IMR-90 (cell line): ENCODE measurements at regions not wholly inside any gene's neighbourhood (a gene's known extent, or its start where the extent isn't known, plus 50 kb on each side); places are given as distances from the start of the nearest gene placed in this dataset.

Source experiments
- ATAC-seq: fragments of 200-7000 bp; cut with Tn5 transposase; 2 replicates; pipeline ENCODE4 v1.9.1; 2020; ENCODE audit warnings: low read depth, mild to moderate bottlenecking, moderate library complexity
- BruUV-seq: library from RNA; stranded (reverse); fragments of 400-500 nt; replicated peaks from 2 replicates; lab custom pipeline; 2021; lab: Mats Ljungman, UMichigan
- CTCF ChIA-PET: fragments of 300-600 bp; formaldehyde crosslinking; extraction: SDS; loops from one replicate; lab custom pipeline; 2021; ENCODE audit warnings: antibody characterized with exemption; lab: Yijun Ruan, JAX
- POLR2A ChIA-PET: fragments of 300-600 bp; sonication (Branson Sonifier 250); formaldehyde crosslinking; loops from one replicate; lab custom pipeline; 2022; ENCODE audit warnings: antibody characterized with exemption; ENCODE audit not compliant: unreplicated experiment; lab: Charles Lee
- DNase-seq: peaks from one replicate; pipeline ENCODE4 v3.0.0; 2013
- H2AFZ ChIP-seq: replicated peaks from 2 replicates; pipeline ENCODE3; 2013; ENCODE audit warnings: low read length, mild to moderate bottlenecking; ENCODE audit not compliant: poor library complexity
- H2AK5ac ChIP-seq: 2 replicates; pipeline ENCODE4 v1.6.1; 2013; ENCODE audit warnings: low read depth, low read length, inconsistent platforms
- H2AK9ac ChIP-seq: replicated peaks from 2 replicates; pipeline ENCODE3; 2013; ENCODE audit warnings: mild to moderate bottlenecking, low read depth, low read length, moderate library complexity; ENCODE audit not compliant: poor library complexity
- H2BK120ac ChIP-seq: 2 replicates; pipeline ENCODE4 v1.6.1; 2013; ENCODE audit warnings: low read depth, low read length, inconsistent platforms
- H2BK15ac ChIP-seq: 3 replicates; pipeline ENCODE4 v1.6.1; 2013; ENCODE audit warnings: low read depth, low read length, inconsistent platforms
- H2BK20ac ChIP-seq: 2 replicates; pipeline ENCODE4 v1.6.1; 2013; ENCODE audit warnings: low read depth, mild to moderate bottlenecking, inconsistent platforms, low read length, moderate library complexity
- H2BK5ac ChIP-seq: 2 replicates; pipeline ENCODE4 v1.6.1; 2013; ENCODE audit warnings: mild to moderate bottlenecking, low read depth, low read length, inconsistent platforms; ENCODE audit not compliant: poor library complexity, severe bottlenecking
- H3K14ac ChIP-seq: replicated peaks from 2 replicates; pipeline ENCODE4 v1.6.1; 2013; ENCODE audit warnings: low read depth, low read length, inconsistent platforms
- H3K18ac ChIP-seq: 2 replicates; pipeline ENCODE4 v1.6.1; 2013; ENCODE audit warnings: low read depth, low read length, control low read depth
- H3K23ac ChIP-seq: 2 replicates; pipeline ENCODE4 v1.6.1; 2013; ENCODE audit warnings: low read depth, low read length, inconsistent platforms
- H3K27ac ChIP-seq: 2 replicates; pipeline ENCODE4 v1.5.1; 2013; ENCODE audit warnings: mild to moderate bottlenecking, control low read depth, low read length; ENCODE audit not compliant: insufficient read depth
- H3K27me3 ChIP-seq: 2 replicates; pipeline ENCODE4 v1.6.1; 2013; ENCODE audit warnings: low read length; ENCODE audit not compliant: control insufficient read depth, insufficient read depth
- H3K36me3 ChIP-seq: 2 replicates; pipeline ENCODE4 v1.6.1; 2013; ENCODE audit warnings: low read length, mixed read lengths; ENCODE audit not compliant: control insufficient read depth, insufficient read depth
- H3K4ac ChIP-seq: 2 replicates; pipeline ENCODE4 v1.6.1; 2013; ENCODE audit warnings: low read depth, low read length, inconsistent platforms
- H3K4me1 ChIP-seq: 2 replicates; pipeline ENCODE4 v1.6.1; 2013; ENCODE audit warnings: low read length, mixed read lengths; ENCODE audit not compliant: control insufficient read depth, insufficient read depth
- H3K4me2 ChIP-seq: 2 replicates; pipeline ENCODE4 v1.6.1; 2013; ENCODE audit warnings: low read depth, mild to moderate bottlenecking, control low read depth, low read length, moderate library complexity
- H3K4me3 ChIP-seq: 2 replicates; pipeline ENCODE4 v1.5.1; 2013; ENCODE audit warnings: low read depth, mild to moderate bottlenecking, control low read depth, low read length, moderate library complexity; ENCODE audit not compliant: insufficient read depth
- H3K56ac ChIP-seq: 2 replicates; pipeline ENCODE4 v1.6.1; 2013; ENCODE audit warnings: low read length, inconsistent platforms; ENCODE audit not compliant: insufficient read depth; ENCODE audit errors: extremely low read depth
- H3K79me1 ChIP-seq, 2 experiments: 2 replicates each; pipeline ENCODE4 v1.6.1; 2013; ENCODE audit warnings: low read length in 2 of 2, inconsistent platforms in 1 of 2, low read depth in 1 of 2
- H3K9ac ChIP-seq: 2 replicates; pipeline ENCODE4 v1.6.1; 2013; ENCODE audit warnings: low read depth, low read length, control low read depth
- H3K9me1 ChIP-seq: 2 replicates; pipeline ENCODE4 v1.6.1; 2013; ENCODE audit warnings: low read length, inconsistent platforms; ENCODE audit not compliant: insufficient read depth
- H3K9me3 ChIP-seq: 2 replicates; pipeline ENCODE4 v1.6.1; 2013; ENCODE audit warnings: low read length; ENCODE audit not compliant: control insufficient read depth, insufficient read depth
- H4K20me1 ChIP-seq: 2 replicates; pipeline ENCODE4 v1.6.1; 2013; ENCODE audit warnings: low read length, inconsistent platforms; ENCODE audit not compliant: insufficient read depth
- H4K5ac ChIP-seq: 2 replicates; pipeline ENCODE4 v1.6.1; 2013; ENCODE audit warnings: mild to moderate bottlenecking, low read depth, low read length, control low read depth
- H4K8ac ChIP-seq, 2 experiments: 2 replicates each; pipeline ENCODE4 v1.6.1; 2013; ENCODE audit warnings: low read depth in 2 of 2, low read length in 2 of 2, control low read depth in 1 of 2, inconsistent platforms in 1 of 2
- H4K91ac ChIP-seq: 2 replicates; pipeline ENCODE4 v1.6.1; 2013; ENCODE audit warnings: low read depth, low read length, inconsistent platforms; ENCODE audit not compliant: insufficient read depth
- POLR2A ChIP-seq: IDR thresholded peaks from 2 replicates; pipeline ENCODE4 v1.6.1; 2012; ENCODE audit warnings: mild to moderate bottlenecking, low read depth, low read length
- WGBS, 2 experiments: methylation state at CpG; one replicate each; pipeline versions ENCODE4 v1.1.5 to v1.1.7; 2013; ENCODE audit warnings: missing lambda C conversion rate in 2 of 2; ENCODE audit not compliant: insufficient read length in 1 of 2; ENCODE audit errors: extremely low coverage in 2 of 2; 5-methylcytosine and 5-hydroxymethylcytosine counted together
- dilution Hi-C: fragments of 300-500 bp; cut with HindIII; formaldehyde crosslinking; loops from one replicate; pipeline ENCODE4 v1.14.3; 2018; ENCODE audit warnings: low sequenced_read_pairs; ENCODE audit not compliant: unreplicated experiment
- in situ Hi-C: fragments of 300-500 bp; cut with MboI; formaldehyde crosslinking; loops from 3 replicates; pipeline ENCODE4 v1.14.3; 2019; ENCODE audit warnings: low sequenced_read_pairs, inconsistent platforms, mixed read lengths
- intact Hi-C: fragments of 100-400 bp; cut with micrococcal nuclease; formaldehyde crosslinking; loops from 2 replicates; pipeline ENCODE4 v1.10.0; 2022
- TF ChIP-seq, protein P1 (sequence below): fragments of 150-350 bp; IDR thresholded peaks from 2 replicates; pipeline ENCODE4 v1.6.1; 2016; ENCODE audit warnings: low read depth, mild to moderate bottlenecking, low read length, moderate library complexity, borderline replicate concordance

DNA sequence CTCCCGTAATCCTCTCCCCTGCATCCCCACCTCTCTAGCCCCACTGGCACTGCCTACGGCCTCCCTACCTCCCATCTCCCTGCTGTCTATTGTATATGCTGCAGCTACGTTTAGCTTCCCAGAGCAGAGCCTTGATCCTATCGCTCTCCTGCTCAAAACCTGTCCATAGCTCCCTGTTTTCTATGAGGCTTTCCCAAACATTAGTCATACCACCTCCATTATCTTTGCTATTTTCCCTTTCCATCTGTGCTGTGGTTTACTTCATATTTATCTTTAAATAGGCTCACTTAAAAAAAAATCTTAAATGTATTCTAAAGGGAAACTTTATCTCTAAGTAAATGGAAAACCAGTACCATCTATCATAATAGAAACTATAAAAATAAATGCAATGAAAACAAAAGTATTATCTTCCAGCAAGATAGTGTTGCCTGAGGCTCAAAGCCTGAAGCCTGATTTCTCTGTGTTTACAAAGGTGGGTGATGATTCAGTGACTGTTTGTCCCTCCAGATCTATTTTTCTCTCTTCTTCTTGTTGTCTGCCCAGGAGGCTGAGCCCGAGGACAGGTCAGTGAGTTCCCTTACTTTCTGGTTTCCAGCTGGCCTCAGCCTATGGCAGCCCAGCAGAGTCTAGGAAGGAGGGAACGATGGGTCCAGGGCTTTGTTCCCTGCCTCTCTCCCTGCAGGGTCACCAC is 397.1 kb upstream of the CFAP20DC start:
- H3K79me1 ChIP-seq = no peaks in the 10 kb centered on the region
- H4K20me1 ChIP-seq = no peaks in the 10 kb centered on the region
- H2BK5ac ChIP-seq = no peak overlapping the region
- CTCF ChIA-PET = no interaction called here
- in situ Hi-C loops = no loop called here
- H3K27ac ChIP-seq = no peak overlapping the region
- no peak overlapping the region for H2AK9ac ChIP-seq
- H3K9ac ChIP-seq = no peak overlapping the region
- H4K8ac ChIP-seq = 0 out of 4 replicates have a peak overlapping the region, but pooled peaks of 1 of the 2 experiments have one; percentile 29
- no peak overlapping the region; the same call in 1 of the 2 replicates for H3K18ac ChIP-seq
- 0 out of 2 replicates have a peak overlapping the region, but pooled peaks have one; percentile 5 for H3K14ac ChIP-seq
- TF ChIP-seq, protein P1, sequence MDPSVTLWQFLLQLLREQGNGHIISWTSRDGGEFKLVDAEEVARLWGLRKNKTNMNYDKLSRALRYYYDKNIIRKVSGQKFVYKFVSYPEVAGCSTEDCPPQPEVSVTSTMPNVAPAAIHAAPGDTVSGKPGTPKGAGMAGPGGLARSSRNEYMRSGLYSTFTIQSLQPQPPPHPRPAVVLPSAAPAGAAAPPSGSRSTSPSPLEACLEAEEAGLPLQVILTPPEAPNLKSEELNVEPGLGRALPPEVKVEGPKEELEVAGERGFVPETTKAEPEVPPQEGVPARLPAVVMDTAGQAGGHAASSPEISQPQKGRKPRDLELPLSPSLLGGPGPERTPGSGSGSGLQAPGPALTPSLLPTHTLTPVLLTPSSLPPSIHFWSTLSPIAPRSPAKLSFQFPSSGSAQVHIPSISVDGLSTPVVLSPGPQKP = no peak
- TF ChIP-seq POLR2A = no peak
- no peak overlapping the region for H3K56ac ChIP-seq
- peak overlapping the region; percentile 10 for H2AFZ ChIP-seq
- intact Hi-C loops = no loop called here
- BruUV-seq = no TSS peak
- dilution Hi-C loops = no loop called here
- H2BK20ac ChIP-seq = no peak overlapping the region
- ATAC-seq (peak; percentile 32; the same call in 1 of the 2 replicates), DNase-seq (no peak)
- H2BK15ac ChIP-seq = no peak overlapping the region
- no peak overlapping the region for H3K4me3 ChIP-seq
- H2BK120ac ChIP-seq = peak overlapping the region; percentile 6; the same call in 1 of the 2 replicates
- WGBS, 2 experiments = 64% methylated on average over 2 of the region's 6 CpGs; no CpG with 5 or more reads in 1 of the 2 experiments
- no peak overlapping the region for H4K5ac ChIP-seq
- H3K9me3 ChIP-seq = no peaks in the 10 kb centered on the region
- H3K9me1 ChIP-seq = peaks cover 8% of the 10 kb centered on the region; the same call in 1 of the 2 replicates
- H2AK5ac ChIP-seq = peak overlapping the region; percentile 51; the same call in 1 of the 2 replicates
- no peak overlapping the region for H4K91ac ChIP-seq
- peak overlapping the region; percentile 59 for H3K4ac ChIP-seq
- no peaks in the 10 kb centered on the region for H3K27me3 ChIP-seq
- no peak overlapping the region for H3K4me2 ChIP-seq
- H3K23ac ChIP-seq = no peak overlapping the region
- peaks cover 3% of the 10 kb centered on the region; the same call in 1 of the 2 replicates for H3K4me1 ChIP-seq
- H3K36me3 ChIP-seq = no peaks in the 10 kb centered on the region
- POLR2A ChIA-PET = no interaction called here
